GM21381 (cell line): ENCODE measurements at regions not wholly inside any gene's neighbourhood (a gene's known extent, or its start where the extent isn't known, plus 50 kb on each side); places are given as distances from the start of the nearest gene placed in this dataset.
A peak's percentile ranks its signal among the peaks of the same experiment; 100 is the strongest.
"Not testable (repeated sequence)": the region's sequence is repeated elsewhere in the genome, so short reads cannot be mapped to it uniquely, and the experiment has no call there.

Experiments used
- ATAC-seq: cut with Tn5 transposase; IDR thresholded peaks from one replicate; pipeline ENCODE4 v1.9.1; 2021; ENCODE audit warnings: mild to moderate bottlenecking, moderate library complexity; ENCODE audit not compliant: unreplicated experiment

DNA sequence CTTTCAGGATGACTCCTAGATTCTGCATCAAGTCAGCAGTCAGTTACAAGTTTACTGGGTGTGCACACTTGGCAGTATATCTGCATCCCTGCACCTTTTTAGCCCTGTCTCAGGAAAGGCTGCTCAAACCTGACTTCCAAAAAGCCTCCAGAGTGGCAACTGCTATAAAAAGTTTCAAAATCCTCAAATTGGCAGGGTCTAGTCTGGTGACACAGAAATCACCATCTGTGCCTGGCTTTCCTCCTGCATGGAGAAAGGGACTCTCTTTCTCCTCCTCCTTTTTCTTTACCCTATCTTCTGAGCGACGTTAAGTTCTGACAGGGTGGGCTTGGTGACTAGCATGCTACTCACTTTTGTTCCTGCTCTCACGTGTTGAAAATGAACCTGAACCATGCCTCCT, 679.5 kb downstream of the C12orf50 start:
- ATAC-seq: no peak

DNA sequence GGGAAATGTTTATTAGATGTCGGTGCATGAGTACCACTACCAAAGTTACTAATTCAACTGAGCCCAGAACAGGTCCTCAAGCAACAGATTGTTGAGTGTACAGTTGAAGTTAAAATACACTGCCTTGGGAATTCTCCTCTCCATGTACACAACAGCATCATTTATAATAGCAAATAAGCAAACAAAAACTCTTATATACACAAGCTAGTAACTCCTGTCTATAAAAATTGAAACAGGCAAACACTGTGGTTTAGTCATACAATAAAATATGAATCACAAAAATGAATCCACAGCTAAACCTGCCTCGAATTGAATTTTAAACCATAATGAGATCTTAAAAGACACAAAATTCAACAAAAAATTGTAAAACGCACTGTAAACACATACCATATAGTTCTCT, 681.1 kb downstream of the C12orf50 start:
- no peak for ATAC-seq

DNA sequence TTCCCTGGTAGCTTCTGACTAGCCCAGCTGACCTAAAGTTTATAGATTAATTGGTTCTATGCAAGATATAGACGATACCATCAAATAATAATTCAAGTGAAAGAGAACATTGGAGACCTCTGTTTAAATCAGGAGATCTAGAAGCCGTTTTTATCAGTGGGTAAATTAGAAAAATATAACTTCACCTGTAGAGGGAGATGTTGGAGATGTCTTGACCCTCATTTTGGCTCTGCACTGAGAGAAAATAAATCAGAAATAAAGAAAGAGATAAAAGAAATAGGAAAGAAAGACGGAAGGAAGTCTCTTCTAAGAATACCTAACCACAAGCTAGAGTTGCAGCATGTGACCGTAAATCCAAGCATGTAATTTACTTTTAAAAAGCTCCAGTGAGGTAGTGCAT, 684.5 kb downstream of the C12orf50 start:
- no peak for ATAC-seq

DNA sequence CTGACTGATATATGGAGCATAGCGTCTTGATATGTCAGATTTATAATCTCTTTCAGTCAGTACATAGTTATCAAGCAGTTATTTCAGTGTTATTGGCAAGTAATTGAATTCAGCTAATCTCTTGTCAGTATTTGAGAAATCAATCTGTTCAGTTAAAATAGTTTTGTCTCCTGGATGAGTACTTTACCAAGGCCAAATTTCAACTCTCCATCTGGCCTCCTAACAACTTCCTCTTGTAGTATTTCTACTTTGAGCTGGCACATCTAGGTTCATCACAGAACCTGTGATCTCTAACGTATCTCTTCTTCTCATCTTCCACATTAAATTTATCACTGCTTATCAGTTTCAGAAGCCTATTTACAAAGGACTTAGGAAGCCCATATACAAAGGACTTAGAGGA, 690.5 kb downstream of the C12orf50 start:
- no peak for ATAC-seq

DNA sequence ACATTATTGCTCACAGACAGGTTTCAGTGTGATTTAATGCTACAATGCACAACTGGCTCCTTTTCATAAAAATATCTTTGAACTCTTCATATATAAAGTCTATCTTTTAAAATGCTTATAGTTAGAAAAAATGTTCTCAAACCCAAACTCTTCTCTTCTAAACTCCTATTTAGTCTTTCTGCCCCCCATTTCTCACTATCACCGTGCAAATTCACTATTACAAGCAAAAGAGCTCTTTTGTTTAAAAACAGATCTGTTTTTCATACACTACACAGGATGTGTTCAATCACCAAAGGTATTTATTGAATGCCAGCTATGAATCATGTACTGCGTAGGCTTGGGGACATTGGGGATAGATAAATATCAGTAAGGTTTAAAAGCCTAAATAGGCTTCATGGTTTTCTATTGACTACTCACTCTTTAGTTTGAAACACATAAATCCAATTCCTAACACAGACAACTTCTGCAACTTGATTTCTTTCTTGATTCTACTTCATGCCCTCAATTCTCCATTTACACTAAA, 692.3 kb downstream of the C12orf50 start:
- no peak for ATAC-seq

GRCh38 chr12:87332987-87333726, 696.0 kb downstream of the C12orf50 start:
- ATAC-seq: no peak

DNA sequence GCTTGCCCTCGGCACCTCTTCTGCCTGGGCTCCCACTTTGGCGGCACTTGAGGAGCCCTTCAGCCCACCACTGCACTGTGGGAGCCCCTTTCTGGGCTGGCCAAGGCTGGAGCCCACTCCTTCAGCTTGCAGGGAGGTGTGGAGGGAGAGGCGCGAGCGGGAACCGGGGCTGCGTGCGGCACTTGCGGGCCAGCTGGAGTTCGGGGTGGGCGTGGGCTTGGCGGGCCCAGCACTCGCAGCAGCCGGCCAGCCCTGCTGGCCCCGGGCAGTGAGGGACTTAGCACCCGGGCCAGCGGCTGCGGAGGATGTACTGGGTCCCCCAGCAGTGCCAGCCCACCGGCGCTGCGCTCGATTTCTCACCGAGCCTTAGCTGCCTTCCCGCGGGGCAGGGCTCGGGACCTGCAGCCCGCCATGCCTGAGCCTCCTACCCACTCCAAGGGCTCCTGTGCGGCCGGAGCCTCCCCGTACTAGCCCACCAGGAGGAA, 699.1 kb downstream of the C12orf50 start:
- ATAC-seq: not testable (repeated sequence)

DNA sequence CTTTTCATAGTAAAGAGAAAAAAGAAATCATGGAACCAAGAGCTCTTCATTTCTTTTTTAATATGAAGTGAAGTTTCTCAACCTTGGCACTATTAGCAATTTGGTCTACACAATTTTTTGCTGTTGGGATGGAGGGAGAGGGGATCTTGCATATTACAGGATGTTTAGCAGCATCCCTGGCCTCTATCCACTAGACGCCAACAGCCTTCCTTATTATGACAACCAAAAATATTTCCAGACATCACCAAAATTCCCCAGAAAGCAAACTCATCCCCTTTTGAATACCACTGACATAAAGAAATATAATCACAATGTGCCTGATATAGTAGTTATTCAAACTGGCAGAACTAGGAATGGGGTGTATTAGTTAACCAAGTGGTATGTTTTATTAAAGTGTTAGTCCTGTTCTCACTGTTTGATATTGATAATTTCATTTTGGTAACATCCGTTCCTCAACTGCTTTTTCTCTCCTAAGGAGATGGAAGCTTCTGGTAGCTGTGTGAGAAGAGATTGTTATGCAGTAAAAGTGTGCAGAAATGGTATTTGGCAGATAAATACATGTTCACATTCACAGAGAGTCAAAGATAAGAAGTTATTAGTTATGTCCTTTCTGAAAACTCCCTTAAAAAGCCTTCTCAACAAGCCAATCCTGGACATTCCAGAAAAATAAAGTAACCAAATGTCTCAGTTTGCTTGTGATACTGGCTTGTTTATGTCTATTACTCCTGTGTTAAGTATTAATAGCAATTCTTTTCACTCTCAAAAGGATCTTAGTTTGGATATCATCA, 699.9 kb downstream of the C12orf50 start:
- ATAC-seq: no peak

DNA sequence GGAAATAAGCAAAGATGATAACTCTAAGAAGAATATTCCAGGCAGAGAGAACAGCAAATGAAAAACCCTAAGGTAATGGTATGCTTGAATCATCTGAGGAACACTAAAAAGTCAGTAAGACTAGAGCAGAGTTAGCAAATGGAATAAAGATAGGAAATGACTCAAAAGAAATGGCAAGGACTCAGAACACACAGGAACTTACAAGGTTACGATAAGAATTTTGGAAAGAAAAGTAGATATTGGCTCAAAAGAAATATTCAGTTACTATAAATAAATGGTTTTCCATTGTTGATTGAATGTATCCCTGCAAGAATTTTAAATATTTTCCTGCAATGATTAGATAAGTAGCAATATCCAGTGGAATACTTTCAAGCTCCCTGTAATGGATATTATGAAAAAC, 705.8 kb downstream of the C12orf50 start:
- ATAC-seq: no peak

DNA sequence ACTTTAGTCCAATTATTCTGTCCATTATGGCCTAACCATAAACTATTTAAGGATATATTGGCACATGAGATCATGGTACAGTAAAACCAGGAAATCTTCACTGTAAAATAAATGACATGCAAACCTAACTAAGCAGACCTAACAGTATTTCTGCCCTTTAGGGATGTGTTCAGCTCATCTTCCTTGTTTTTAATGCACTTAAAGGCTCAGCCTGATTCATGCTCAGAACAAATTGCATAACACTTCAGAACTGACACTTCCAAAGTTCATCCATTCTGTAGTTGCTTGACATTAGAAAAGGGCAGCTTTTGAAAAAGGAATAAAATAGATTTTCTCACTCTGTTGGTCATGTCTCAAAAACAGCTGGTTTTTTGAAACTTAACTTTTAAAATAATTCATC, 708.5 kb downstream of the C12orf50 start:
- ATAC-seq: no peak

DNA sequence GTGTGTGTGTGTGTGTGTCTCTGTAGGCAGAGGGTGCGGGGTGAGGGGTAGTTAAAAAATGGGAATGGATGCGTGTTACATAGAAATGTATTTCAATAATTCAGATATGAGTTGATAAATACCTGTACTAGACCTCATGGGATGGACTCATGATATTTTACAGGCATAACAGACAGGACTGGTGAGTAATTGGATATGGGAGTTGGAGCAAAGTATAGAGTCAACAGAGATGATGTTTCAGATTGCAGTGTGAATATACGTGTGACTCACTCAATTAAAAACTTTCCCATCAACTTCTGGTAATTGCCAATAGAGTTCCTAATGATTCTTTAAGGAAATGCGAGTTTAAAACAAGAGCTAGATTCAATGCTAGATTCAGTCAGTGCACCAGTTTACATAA, 711.9 kb downstream of the C12orf50 start:
- ATAC-seq: no peak

- peak; percentile 66 for ATAC-seq
These were observed 718.0 kb downstream of the C12orf50 start for GRCh38 chr12:87311206-87311605.

DNA sequence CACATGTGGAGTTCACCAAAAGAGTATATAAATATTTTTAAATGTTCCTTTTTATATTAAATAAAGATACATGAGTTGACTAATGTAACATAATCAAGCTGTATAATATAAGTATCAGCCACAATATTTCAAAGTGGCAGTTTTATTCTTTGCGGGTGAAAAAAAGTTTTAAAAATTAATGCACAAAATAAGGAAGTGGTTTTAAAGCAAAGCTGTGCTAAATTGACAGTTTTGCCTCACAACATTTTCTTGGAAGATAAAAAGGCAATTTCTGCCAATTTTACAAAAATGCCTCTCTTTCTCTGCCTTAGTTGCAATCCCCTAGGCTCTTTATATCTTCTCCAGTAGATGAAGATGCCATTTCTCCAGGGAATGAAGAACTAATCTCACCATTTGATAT, 719.1 kb downstream of the C12orf50 start:
- ATAC-seq: no peak

- no peak for ATAC-seq
These were observed 723.7 kb downstream of the C12orf50 start for GRCh38 chr12:87305481-87305880.

DNA sequence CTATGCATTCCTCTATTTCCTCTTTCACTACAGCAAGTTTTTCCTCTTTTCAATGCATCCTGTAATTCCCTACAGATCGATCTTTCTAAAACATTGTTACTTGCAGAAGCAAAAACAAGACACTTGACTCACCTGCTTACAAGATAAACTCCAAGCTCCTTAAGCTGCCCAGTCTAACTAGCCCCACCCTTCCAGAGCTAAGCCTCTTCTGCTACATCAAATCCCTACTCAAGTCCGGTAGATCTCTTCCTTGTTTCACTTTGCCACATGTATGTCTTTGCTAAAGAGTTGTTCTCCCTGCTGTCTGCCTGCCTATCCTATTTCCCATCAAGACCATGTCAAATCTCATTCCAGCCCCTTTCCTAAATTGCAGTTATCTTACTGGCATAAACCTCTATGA, 724.8 kb downstream of the C12orf50 start:
- no peak for ATAC-seq

GRCh38 chr12:87303396-87304012, 725.7 kb downstream of the C12orf50 start:
- no peak for ATAC-seq

- ATAC-seq: no peak
These were observed 727.0 kb downstream of the C12orf50 start for GRCh38 chr12:87302126-87302745.

GRCh38 chr12:87290505-87290904, 738.7 kb downstream of the C12orf50 start:
- ATAC-seq: no peak

- ATAC-seq: no peak
These were observed 745.3 kb downstream of the C12orf50 start for GRCh38 chr12:87283886-87284285.

GRCh38 chr12:87283111-87283510, 746.1 kb downstream of the C12orf50 start:
- ATAC-seq: no peak

- ATAC-seq: peak; percentile 43
These were observed 748.3 kb downstream of the C12orf50 start for GRCh38 chr12:87280893-87281292.
